Astrocyte (in vitro differentiated cells and primary cell): ENCODE measurements at regions not wholly inside any gene's neighbourhood (a gene's known extent, or its start where the extent isn't known, plus 50 kb on each side); places are given as distances from the start of the nearest gene placed in this dataset.

Experiments used
- CTCF ChIP-seq: IDR thresholded peaks from 2 replicates; pipeline ENCODE4 v1.5.1; 2011; ENCODE audit warnings: low read depth, mild to moderate bottlenecking, inconsistent platforms, low read length, moderate library complexity; ENCODE audit not compliant: insufficient read depth
- EZH2 ChIP-seq: IDR thresholded peaks from 2 replicates; pipeline ENCODE4 v1.6.1; 2012; ENCODE audit warnings: mild to moderate bottlenecking, low read length, inconsistent platforms; ENCODE audit not compliant: insufficient read depth

GRCh38 chr16:63652091-63652490 is 1469.8 kb downstream of the CDH11 start:
- TF ChIP-seq CTCF = no peak
- TF ChIP-seq EZH2 = no peak
